Endothelial cell of umbilical vein (primary cell): ENCODE measurements at regions not wholly inside any gene's neighbourhood (a gene's known extent, or its start where the extent isn't known, plus 50 kb on each side); places are given as distances from the start of the nearest gene placed in this dataset.

ENCODE experiments used
- BruUV-seq: library from RNA; stranded (reverse); fragments of 400-500 nt; replicated peaks from 2 replicates; lab custom pipeline; 2021; lab: Mats Ljungman, UMichigan
- CTCF ChIA-PET: fragments of 300-600, 350-600 bp; sonication (Branson Sonifier 250); formaldehyde crosslinking; loops from one replicate; lab custom pipeline; 2021; ENCODE audit warnings: antibody characterized with exemption, inconsistent platforms; lab: Charles Lee
- POLR2A ChIA-PET: fragments of 300-600, 350-600 bp; sonication (Branson Sonifier 250); formaldehyde crosslinking; loops from one replicate; lab custom pipeline; 2021; ENCODE audit warnings: antibody characterized with exemption, inconsistent platforms; lab: Charles Lee
- DNase-seq: peaks from one replicate; pipeline ENCODE4 v3.0.0-alpha.2; 2011; ENCODE audit warnings: low read depth, low spot score
- FAIRE-seq: peaks from 2 replicates; lab custom pipeline; 2011; peaks lifted over from hg19 to GRCh38; lab: Jason Lieb, UNC
- H2AFZ ChIP-seq: 2 replicates; pipeline ENCODE4 v1.6.0; 2012; ENCODE audit warnings: low read depth, low read length, control low read depth, inconsistent platforms
- H3K27ac ChIP-seq: 2 replicates; pipeline ENCODE4 v1.5.1; 2011; ENCODE audit warnings: low read depth, mild to moderate bottlenecking, control low read depth, low read length, moderate library complexity; ENCODE audit not compliant: insufficient read depth
- H3K27me3 ChIP-seq, 2 experiments: 2 replicates each; pipeline versions ENCODE4 v1.6.0 to v1.6.1; 2011; ENCODE audit warnings: low read length in 2 of 2, mixed read lengths in 1 of 2; ENCODE audit not compliant: control insufficient read depth in 2 of 2, insufficient read depth in 2 of 2
- H3K36me3 ChIP-seq, 2 experiments: 2 replicates in 1 of 2; 3 replicates in 1 of 2; pipeline ENCODE4 v1.5.1; 2011; ENCODE audit warnings: low read length in 2 of 2, mild to moderate bottlenecking in 1 of 2, moderate library complexity in 1 of 2; ENCODE audit not compliant: control insufficient read depth in 2 of 2, insufficient read depth in 2 of 2; ENCODE audit errors: extremely low read depth in 1 of 2
- H3K4me1 ChIP-seq: 3 replicates; pipeline ENCODE4 v1.5.1; 2011; ENCODE audit warnings: mild to moderate bottlenecking, low read length; ENCODE audit not compliant: control insufficient read depth, insufficient read depth; ENCODE audit errors: extremely low read depth
- H3K4me2 ChIP-seq: 2 replicates; pipeline ENCODE4 v1.6.1; 2011; ENCODE audit warnings: low read length, control low read depth, mixed read lengths; ENCODE audit not compliant: insufficient read depth
- H3K4me3 ChIP-seq, 3 experiments: fragments of 200-600 bp in 1 of 3; sonication (generic), shearing (Covaris generic) in 1 of 3; replicated peaks in 1 of 3; 2 replicates each; pipeline ENCODE4 v1.5.1; 2011 to 2016; ENCODE audit warnings: control low read depth in 3 of 3, low read length in 3 of 3, mild to moderate bottlenecking in 2 of 3, inconsistent platforms in 1 of 3, low read depth in 1 of 3, moderate library complexity in 1 of 3; ENCODE audit not compliant: insufficient read depth in 1 of 3
- H3K79me2 ChIP-seq: 2 replicates; pipeline ENCODE4 v1.6.0; 2012; ENCODE audit warnings: low read length, inconsistent platforms; ENCODE audit not compliant: control insufficient read depth, insufficient read depth
- H3K9ac ChIP-seq: replicated peaks from 2 replicates; pipeline ENCODE3; 2011; ENCODE audit warnings: low read length, control low read depth; ENCODE audit not compliant: insufficient read depth; ENCODE audit errors: extremely low read depth
- H3K9me1 ChIP-seq: replicated peaks from 3 replicates; pipeline ENCODE4 v1.6.0; 2011; ENCODE audit warnings: mild to moderate bottlenecking, low read length; ENCODE audit not compliant: control insufficient read depth, insufficient read depth; ENCODE audit errors: extremely low read depth
- H3K9me3 ChIP-seq: replicated peaks from 2 replicates; pipeline ENCODE4 v1.5.1; 2012; ENCODE audit warnings: low read length, inconsistent platforms; ENCODE audit not compliant: control insufficient read depth, insufficient read depth
- H4K20me1 ChIP-seq: replicated peaks from 2 replicates; pipeline ENCODE3; 2011; ENCODE audit warnings: mild to moderate bottlenecking, low read length; ENCODE audit not compliant: control insufficient read depth, insufficient read depth; ENCODE audit errors: extremely low read depth
- CTCF ChIP-seq, 2 donors: IDR thresholded peaks; 1 replicate in 1 of 2; 2 replicates in 1 of 2; pipeline ENCODE4 v1.5.1; 2011; ENCODE audit warnings: low read length in 2 of 2, mild to moderate bottlenecking in 2 of 2, moderate library complexity in 2 of 2, control low read depth in 1 of 2, inconsistent platforms in 1 of 2, low read depth in 1 of 2; ENCODE audit not compliant: insufficient read depth in 1 of 2; ENCODE audit errors: extremely low read depth in 1 of 2
- EZH2 ChIP-seq: IDR thresholded peaks from 2 replicates; pipeline ENCODE4 v1.6.1; 2012; ENCODE audit warnings: borderline replicate concordance, low read depth, mild to moderate bottlenecking, moderate library complexity, low read length, inconsistent platforms; ENCODE audit not compliant: severe bottlenecking
- FOS ChIP-seq: IDR thresholded peaks from 2 replicates; pipeline ENCODE4 v1.6.1; 2011; ENCODE audit warnings: mild to moderate bottlenecking, low read length, moderate library complexity, borderline replicate concordance; ENCODE audit not compliant: insufficient read depth
- GATA2 ChIP-seq: IDR thresholded peaks from 2 replicates; pipeline ENCODE4 v1.7.0; 2011; ENCODE audit warnings: low read depth, mild to moderate bottlenecking, moderate library complexity, mixed read lengths, low read length; ENCODE audit not compliant: insufficient read length, insufficient read depth
- JUN ChIP-seq: IDR thresholded peaks from 2 replicates; pipeline ENCODE4 v1.6.1; 2011; ENCODE audit warnings: borderline replicate concordance, low read depth; ENCODE audit not compliant: insufficient read length, insufficient read depth
- MYC ChIP-seq: IDR thresholded peaks from one replicate; pipeline ENCODE4 v1.6.1; 2011; ENCODE audit warnings: mild to moderate bottlenecking, low read depth, low read length
- POLR2A ChIP-seq: IDR thresholded peaks from 2 replicates; pipeline ENCODE4 v1.6.1; 2012; ENCODE audit warnings: low read depth, mild to moderate bottlenecking, control low read depth, low read length
- POLR2AphosphoS5 ChIP-seq: IDR thresholded peaks from 2 replicates; pipeline ENCODE4 v1.6.1; 2012; ENCODE audit warnings: low read depth, mild to moderate bottlenecking, control low read depth, low read length, moderate library complexity; ENCODE audit not compliant: insufficient read depth
- dilution Hi-C: fragments of 300-500 bp; cut with MboI; formaldehyde crosslinking; loops from one replicate; pipeline ENCODE4 v1.15.0; 2019; ENCODE audit warnings: low sequenced_read_pairs; ENCODE audit not compliant: extremely low pct_ligation_motif_present
- intact Hi-C: fragments of 100-400 bp; cut with micrococcal nuclease; formaldehyde crosslinking; loops from one replicate; pipeline ENCODE4 v1.10.0; 2022
- TF ChIP-seq, protein P1 (sequence below): IDR thresholded peaks from 2 replicates; pipeline ENCODE4 v1.6.1; 2011; ENCODE audit not compliant: insufficient read depth, insufficient read length

DNA sequence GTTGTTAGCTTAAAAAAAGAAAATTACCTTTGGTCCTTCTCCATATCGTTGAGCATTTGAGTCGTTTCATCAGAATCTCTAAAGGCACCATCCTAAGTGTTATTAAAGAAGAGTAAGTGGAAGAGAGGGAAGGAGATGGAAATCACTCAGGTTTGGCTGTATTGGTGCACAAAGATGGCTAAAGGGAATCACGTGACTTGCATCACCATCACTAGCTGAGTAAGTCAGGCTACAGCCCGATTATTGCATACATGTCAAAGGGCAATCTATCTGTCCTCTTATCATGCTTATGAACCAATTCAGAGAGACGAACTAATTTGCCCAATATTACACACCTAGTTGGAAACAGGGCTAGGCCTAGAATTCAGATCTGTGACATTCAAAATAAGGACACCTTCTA lies 137.6 kb downstream of the CMPK2 start:
- CTCF ChIA-PET, result no interaction called here
- dilution Hi-C loops, result no loop called here

More for the DNA sequence above, 137.6 kb downstream of the CMPK2 start:
- H2AFZ ChIP-seq, result no peak overlapping the region
- H3K4me1 ChIP-seq, result no peaks in the 10 kb centered on the region
- no peaks in the 10 kb centered on the region for H3K36me3 ChIP-seq
- no peak overlapping the region for H3K9ac ChIP-seq
- no peaks in the 10 kb centered on the region for H3K9me1 ChIP-seq
- H3K4me2 ChIP-seq, result no peak overlapping the region
- POLR2A ChIA-PET, result no interaction called here
- H3K27ac ChIP-seq, result no peak overlapping the region
- TF ChIP-seq POLR2A (no peak), EZH2 (no peak), CTCF (IDR thresholded peaks at IDR 0.05; ENCODE audit: extremely low read depth in 1 of 2, insufficient read depth in 1 of 2, low read depth in 1 of 2, low read length in 2 of 2) (no peak), POLR2AphosphoS5 (no peak), JUN (no peak), FOS (no peak), GATA2 (no peak), MYC (no peak)
- TF ChIP-seq, protein P1, sequence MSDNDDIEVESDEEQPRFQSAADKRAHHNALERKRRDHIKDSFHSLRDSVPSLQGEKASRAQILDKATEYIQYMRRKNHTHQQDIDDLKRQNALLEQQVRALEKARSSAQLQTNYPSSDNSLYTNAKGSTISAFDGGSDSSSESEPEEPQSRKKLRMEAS, result no peak
- no peaks in the 10 kb centered on the region for H3K9me3 ChIP-seq
- no peaks in the 10 kb centered on the region for H3K79me2 ChIP-seq
- H3K4me3 ChIP-seq, result no peak overlapping the region
- no TSS peak for BruUV-seq
- FAIRE-seq (no peak), DNase-seq (no peak)
- intact Hi-C loops, result no loop called here
- H3K27me3 ChIP-seq, result no peaks in the 10 kb centered on the region
- no peaks in the 10 kb centered on the region for H4K20me1 ChIP-seq
